ENCODE measurements at regions not wholly inside any gene's neighbourhood (a gene's known extent, or its start where the extent isn't known, plus 50 kb on each side); places are given as distances from the start of the nearest gene placed in this dataset.
"Not testable (repeated sequence)": the region's sequence is repeated elsewhere in the genome, so short reads cannot be mapped to it uniquely, and the experiment has no call there.

- no peak for DNase-seq (ENCODE audit: low read depth, low spot score)
These were observed 67.0 kb downstream of the CHCHD4 start for GRCh38 chr3:14057701-14058100.

GRCh38 chr3:14047841-14048240, 76.8 kb downstream of the CHCHD4 start:
- no peak for DNase-seq (ENCODE audit: low read depth, low spot score)

- DNase-seq (ENCODE audit: low read depth, low spot score): no peak
These were observed 77.6 kb downstream of the CHCHD4 start for GRCh38 chr3:14047027-14047426.

DNA sequence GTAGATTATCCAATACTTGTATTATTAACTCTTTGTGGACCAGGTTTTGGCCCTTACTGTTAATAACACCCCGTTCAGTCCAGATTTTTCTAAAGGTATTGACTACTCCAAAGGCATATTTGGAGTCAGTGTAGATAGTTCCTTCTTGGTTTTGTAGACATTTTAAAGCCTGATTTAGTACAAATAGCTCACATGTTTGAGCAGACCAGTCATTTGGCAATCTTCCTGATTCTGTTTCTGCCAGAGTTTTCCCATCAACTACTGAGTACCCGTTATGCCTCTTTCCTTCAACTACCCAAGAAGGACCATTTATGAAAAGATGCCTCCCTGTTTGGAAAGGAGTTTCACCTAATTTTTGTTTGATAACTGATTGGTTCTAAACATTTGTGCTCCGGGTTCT, 82.0 kb downstream of the CHCHD4 start:
- DNase-seq (ENCODE audit: low read depth, low spot score): peak; percentile 74

- no peak for DNase-seq (ENCODE audit: low read depth, low spot score)
These were observed 85.5 kb downstream of the CHCHD4 start for GRCh38 chr3:14039149-14039548.

DNA sequence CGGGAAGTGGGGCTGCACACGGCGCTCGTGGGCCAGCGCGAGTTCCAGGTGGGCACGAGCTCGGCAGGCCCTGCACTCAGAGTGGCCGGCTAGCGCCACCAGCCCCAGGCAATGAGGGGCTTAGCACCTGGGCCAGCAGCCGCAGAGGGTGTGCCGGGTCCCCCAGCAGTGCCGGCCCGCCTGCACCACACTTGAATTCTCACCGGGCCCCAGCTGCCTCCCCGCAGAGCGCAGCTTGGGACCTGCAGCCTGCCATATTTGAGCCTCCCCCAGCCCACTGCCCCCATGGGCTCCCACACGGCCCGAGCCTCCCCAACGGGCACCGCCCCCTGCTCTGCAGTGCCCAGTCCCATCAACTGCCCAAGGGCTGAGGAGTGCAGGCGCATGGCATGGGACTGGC, 87.5 kb downstream of the CHCHD4 start:
- DNase-seq (ENCODE audit: low read depth, low spot score): no peak

GRCh38 chr3:14033023-14033422, 91.6 kb downstream of the CHCHD4 start:
- DNase-seq (ENCODE audit: low read depth, low spot score): no peak

DNA sequence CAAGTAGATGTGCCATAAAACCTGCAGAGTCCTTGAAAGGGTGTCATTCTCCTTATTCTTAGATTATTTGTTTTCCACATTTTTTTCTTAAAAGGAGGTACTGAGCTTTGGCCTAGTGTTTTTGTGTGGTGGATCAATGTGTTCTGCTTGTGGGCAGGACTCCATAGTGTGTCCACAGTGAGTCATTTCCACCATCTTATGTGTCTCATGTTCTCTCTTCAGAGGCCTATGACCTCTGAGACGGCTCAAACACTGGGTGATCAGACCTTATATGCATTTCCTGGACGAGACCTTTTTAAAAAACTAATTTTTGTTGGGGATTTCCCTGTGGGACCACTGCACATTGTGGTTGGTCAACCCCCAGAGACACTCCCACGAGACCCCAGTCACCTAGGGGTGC, 93.4 kb downstream of the CHCHD4 start:
- DNase-seq (ENCODE audit: low read depth, low spot score): no peak

- not testable (repeated sequence) for DNase-seq (ENCODE audit: low read depth, low spot score)
These were observed 95.2 kb downstream of the CHCHD4 start for GRCh38 chr3:14029390-14029995.

DNA sequence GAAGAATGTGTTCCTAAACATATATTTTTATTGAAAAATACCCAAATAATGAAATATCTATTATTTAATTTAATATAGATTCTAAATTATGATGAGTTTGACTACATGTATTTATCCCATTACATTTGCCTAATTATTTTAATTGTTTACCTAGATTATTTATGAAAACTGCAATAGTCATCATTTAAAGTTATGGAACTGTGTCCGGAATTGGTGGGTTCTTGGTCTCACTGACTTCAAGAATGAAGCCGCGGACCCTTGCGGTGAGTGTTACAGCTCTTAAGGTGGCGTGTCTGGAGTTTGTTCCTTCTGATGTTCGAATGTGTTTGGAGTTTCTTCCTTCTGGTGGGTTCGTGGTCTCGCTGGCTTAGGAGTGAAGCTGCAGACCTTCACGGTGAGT, 96.5 kb downstream of the CHCHD4 start:
- not testable (repeated sequence) for DNase-seq (ENCODE audit: low read depth, low spot score)

- no peak for DNase-seq (ENCODE audit: low read depth, low spot score)
These were observed 105.2 kb downstream of the CHCHD4 start for GRCh38 chr3:14019459-14019858.

- DNase-seq (ENCODE audit: low read depth, low spot score): no peak
These were observed 107.7 kb downstream of the CHCHD4 start for GRCh38 chr3:14016900-14017475.

DNA sequence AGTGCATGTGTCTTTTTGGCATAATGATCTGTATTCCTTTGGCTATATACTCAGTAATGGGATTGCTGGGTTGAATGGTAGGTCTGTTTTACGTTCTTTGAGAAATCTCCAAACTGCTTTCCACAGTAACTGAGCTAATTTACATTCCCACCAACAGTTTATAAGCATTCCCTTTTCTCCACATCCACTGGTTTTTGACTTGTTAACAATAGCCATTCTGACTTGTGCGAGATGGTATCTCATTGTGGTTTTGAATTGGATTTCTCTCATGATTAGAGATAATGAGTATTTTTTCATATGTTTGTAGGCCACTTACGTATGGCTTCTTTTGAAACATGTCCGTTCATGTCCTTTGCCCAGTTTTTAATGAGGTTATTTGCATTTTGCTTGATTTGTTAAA, 117.7 kb downstream of the CHCHD4 start:
- DNase-seq (ENCODE audit: low read depth, low spot score): peak; percentile 38

GRCh38 chr3:14001136-14001535, 121.3 kb upstream of the WNT7A start:
- DNase-seq (ENCODE audit: low read depth, low spot score): no peak

DNA sequence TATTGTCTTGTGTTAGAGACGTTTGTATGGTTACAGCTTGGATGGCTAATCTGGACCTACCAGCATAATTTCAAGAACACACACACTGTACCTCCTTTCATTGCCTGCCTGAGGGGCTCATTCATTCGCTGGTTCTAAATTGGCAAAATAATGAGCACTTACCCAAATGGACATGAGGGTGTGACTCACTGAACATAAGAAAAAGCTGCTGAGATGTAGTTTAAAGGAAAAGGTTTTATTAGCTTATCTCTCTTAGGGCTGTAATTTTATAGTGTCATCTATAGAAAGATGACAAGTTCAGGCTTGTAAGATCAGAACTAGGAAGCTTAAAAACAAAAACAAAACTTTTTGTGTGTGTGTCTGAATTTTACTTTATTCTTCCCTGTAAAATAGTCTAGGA, 120.7 kb upstream of the WNT7A start:
- no peak for DNase-seq (ENCODE audit: low read depth, low spot score)

DNA sequence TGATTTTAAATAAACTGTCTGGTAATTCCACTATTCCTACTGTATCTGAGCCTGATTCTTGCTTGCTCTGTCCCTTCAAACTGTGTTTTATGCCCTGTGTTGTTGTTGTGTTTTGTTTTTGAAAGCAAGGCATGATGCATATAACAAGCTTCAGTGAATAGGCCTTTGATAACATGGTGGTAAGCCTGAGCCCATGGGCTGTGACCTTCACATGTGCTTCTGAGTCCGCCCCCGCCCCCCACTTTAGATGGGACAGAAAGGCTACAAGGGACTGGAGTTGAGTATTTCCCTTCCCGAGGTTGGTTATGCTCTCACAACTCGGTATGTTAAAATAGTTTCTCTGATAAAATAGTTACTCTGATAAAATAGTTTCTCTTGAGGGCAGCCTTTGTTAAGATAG, 119.0 kb upstream of the WNT7A start:
- no peak for DNase-seq (ENCODE audit: low read depth, low spot score)

GRCh38 chr3:13995216-13995615, 115.3 kb upstream of the WNT7A start:
- DNase-seq (ENCODE audit: low read depth, low spot score): not testable (repeated sequence)

DNA sequence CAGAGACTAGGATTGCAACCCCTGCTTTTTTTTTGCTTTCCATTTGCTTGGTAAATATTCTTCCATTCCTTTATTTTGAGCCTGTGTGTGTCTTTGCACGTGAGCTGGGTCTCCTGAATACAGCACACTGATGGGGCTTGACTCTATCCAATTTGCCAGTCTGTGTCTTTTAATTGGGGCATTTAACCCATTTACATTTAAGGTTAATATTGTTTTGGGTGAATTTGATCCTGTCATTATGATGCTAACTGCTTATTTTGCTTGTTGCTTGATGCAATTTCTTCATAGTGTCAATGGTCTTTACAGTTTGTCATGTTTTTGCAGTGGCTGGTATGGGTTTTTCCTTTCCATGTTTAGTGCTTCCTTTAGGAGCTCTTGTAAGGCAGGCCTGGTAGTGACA, 109.1 kb upstream of the WNT7A start:
- not testable (repeated sequence) for DNase-seq (ENCODE audit: low read depth, low spot score)

DNA sequence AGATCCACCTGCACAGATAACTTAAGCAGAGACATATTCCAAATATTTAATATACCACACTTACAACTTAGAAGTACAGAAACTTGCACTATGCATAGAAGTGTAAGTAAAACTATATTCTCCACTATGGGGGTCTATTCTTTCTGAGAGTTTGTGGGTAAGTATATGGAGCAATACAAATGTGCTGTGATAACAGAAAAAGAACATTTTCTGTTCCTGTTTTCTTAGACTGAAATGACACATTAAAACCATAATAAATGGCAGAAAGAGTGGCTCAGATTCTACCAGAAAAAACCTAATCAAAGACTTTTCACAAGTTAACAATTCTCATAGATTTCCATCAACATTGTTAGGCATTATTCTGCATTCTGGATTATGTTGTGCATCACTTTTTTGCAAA, 96.6 kb upstream of the WNT7A start:
- no peak for DNase-seq (ENCODE audit: low read depth, low spot score)

GRCh38 chr3:13975686-13976085, 95.8 kb upstream of the WNT7A start:
- no peak for DNase-seq (ENCODE audit: low read depth, low spot score)

DNA sequence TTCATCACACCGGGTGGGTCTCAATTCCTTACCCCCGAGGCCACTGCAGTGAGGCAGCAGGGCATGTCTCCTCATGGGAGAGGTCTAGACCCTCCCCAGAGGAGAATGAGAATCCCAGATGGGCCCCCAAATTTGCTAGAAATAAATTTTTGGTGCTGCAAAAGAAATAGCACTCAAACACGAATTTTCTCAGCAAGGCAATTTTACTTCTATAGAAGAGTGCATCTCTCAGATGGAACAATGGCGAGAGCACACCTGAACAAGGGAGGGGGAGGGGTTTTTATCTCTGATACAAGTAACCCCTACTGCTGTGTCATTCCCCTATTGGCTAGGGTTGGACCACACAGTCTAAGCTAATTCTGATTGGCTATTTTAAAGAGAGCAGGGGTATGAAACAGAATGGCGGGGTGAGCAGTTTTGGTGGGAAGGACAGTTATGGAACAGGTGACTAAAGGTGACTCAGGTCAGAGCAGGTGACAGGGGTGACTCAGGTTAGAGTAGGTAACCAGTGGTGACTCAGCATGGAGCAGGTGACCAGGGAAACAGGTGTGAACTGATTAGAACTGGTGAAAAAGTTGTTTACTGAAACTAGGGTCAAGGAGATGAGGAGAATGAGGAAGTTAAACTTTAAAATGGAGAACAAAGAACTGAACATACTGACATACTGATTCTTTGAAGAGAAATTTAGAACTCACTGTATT, 93.0 kb upstream of the WNT7A start:
- no peak for DNase-seq (ENCODE audit: low read depth, low spot score)

DNA sequence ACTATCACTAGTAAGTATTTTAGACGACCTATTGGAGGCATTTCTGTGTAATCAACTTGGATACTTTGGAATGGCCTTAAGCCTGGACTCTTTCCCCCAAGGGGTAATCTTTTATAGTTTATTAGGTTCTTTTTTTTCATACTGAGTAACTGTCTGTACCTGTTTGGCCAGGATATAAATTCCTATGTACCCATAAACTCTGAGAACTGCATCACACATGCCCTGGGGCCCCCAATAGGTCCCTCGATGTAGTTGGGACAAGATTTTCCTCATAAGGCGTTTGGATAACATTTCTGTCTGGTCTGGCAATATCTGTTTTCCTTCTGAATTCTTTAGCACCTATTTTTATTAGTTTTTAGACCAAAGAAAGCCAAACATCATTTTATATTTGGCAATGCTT, 86.4 kb upstream of the WNT7A start:
- DNase-seq (ENCODE audit: low read depth, low spot score): no peak

DNA sequence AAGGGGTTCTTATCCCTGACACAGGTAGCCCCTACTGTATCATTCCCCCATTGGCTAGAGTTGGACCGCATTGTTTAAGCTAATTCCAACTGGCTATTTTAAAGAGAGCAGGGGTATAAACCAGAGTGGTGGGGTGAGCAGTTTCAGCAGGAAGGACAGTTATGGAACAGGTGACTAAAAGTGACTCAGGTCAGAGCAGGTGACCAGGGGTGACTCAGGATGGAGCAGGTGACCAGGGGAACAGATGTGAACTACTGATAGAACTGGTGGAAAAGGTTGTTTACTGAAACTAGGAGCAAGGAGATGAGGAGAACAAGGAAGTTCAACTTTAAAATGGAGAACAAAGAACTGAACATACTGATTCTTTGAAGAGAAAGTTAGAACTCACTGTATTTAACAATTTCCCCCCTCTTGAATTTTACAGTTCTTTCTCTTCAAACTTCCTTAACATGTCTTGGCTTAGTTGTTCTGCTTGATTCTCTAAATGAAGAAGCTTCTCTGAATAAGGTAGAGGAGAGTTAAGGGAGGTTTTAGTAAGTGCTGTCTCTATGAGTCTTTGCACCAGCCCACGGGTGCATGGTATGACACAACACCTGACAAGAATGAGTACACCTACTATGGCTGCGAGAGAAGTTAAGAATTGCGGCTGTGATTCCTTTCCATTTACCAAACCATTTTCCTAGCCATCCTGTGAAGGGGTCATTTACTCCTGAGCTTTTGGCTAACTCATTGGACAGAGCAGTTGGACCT, 83.4 kb upstream of the WNT7A start:
- DNase-seq (ENCODE audit: low read depth, low spot score): no peak
